Keratinocyte (primary cell): ENCODE measurements at regions not wholly inside any gene's neighbourhood (a gene's known extent, or its start where the extent isn't known, plus 50 kb on each side); places are given as distances from the start of the nearest gene placed in this dataset.

Experiments used
- DNase-seq: peaks from one replicate; pipeline ENCODE4 v3.0.0-alpha.2; 2011; ENCODE audit warnings: low read depth, missing footprints, low spot score
- FAIRE-seq: peaks from 2 replicates; lab custom pipeline; 2011; peaks lifted over from hg19 to GRCh38; lab: Jason Lieb, UNC
- H2AFZ ChIP-seq: 2 replicates; pipeline ENCODE4 v1.6.0; 2012; ENCODE audit warnings: low read length, control low read depth, inconsistent platforms; ENCODE audit not compliant: control insufficient read depth
- H3K27ac ChIP-seq: 2 replicates; pipeline ENCODE4 v1.5.1; 2011; ENCODE audit warnings: low read length; ENCODE audit not compliant: control insufficient read depth, insufficient read depth
- H3K27me3 ChIP-seq: 3 replicates; pipeline ENCODE4 v1.6.0; 2011; ENCODE audit warnings: low read length; ENCODE audit not compliant: control insufficient read depth, insufficient read depth; ENCODE audit errors: extremely low read depth
- H3K36me3 ChIP-seq, 2 experiments: 2 replicates in 1 of 2; 3 replicates in 1 of 2; pipeline ENCODE4 v1.5.1; 2011; ENCODE audit warnings: low read length in 2 of 2, mild to moderate bottlenecking in 1 of 2; ENCODE audit not compliant: control insufficient read depth in 2 of 2, insufficient read depth in 2 of 2; ENCODE audit errors: extremely low read depth in 1 of 2
- H3K4me1 ChIP-seq: 3 replicates; pipeline ENCODE4 v1.5.1; 2011; ENCODE audit warnings: low read length; ENCODE audit not compliant: control insufficient read depth, insufficient read depth; ENCODE audit errors: extremely low read depth
- H3K4me2 ChIP-seq: 3 replicates; pipeline ENCODE4 v1.6.0; 2011; ENCODE audit warnings: low read depth, low read length; ENCODE audit not compliant: control insufficient read depth, insufficient read depth; ENCODE audit errors: extremely low read depth
- H3K4me3 ChIP-seq, 3 experiments: fragments of 200-600 bp in 1 of 3; sonication (generic) in 1 of 3; 2 replicates in 2 of 3; 3 replicates in 1 of 3; pipeline ENCODE4 v1.5.1; 2011 to 2016; ENCODE audit warnings: low read length in 3 of 3, mild to moderate bottlenecking in 3 of 3, control low read depth in 2 of 3, inconsistent platforms in 1 of 3, low read depth in 1 of 3, mixed read lengths in 1 of 3, mixed run types in 1 of 3, moderate library complexity in 1 of 3; ENCODE audit not compliant: control insufficient read depth in 2 of 3, insufficient read depth in 2 of 3; ENCODE audit errors: extremely low read depth in 1 of 3
- H3K79me2 ChIP-seq: 2 replicates; pipeline ENCODE4 v1.6.0; 2012; ENCODE audit warnings: low read length; ENCODE audit not compliant: control insufficient read depth, insufficient read depth
- H3K9ac ChIP-seq: 3 replicates; pipeline ENCODE4 v1.6.0; 2011; ENCODE audit warnings: low read length; ENCODE audit not compliant: control insufficient read depth, insufficient read depth; ENCODE audit errors: extremely low read depth
- H3K9me1 ChIP-seq: 3 replicates; pipeline ENCODE4 v1.6.0; 2011; ENCODE audit warnings: low read length; ENCODE audit not compliant: control insufficient read depth, insufficient read depth; ENCODE audit errors: extremely low read depth
- H3K9me3 ChIP-seq: 2 replicates; pipeline ENCODE4 v1.5.1; 2012; ENCODE audit warnings: low read depth, low read length; ENCODE audit not compliant: control insufficient read depth
- H4K20me1 ChIP-seq: 3 replicates; pipeline ENCODE4 v1.6.0; 2011; ENCODE audit warnings: low read length; ENCODE audit not compliant: control insufficient read depth, insufficient read depth; ENCODE audit errors: extremely low read depth
- EZH2 ChIP-seq: IDR thresholded peaks from one replicate; pipeline ENCODE4 v1.6.1; 2012; ENCODE audit warnings: inconsistent platforms, mild to moderate bottlenecking, low read length, moderate library complexity
- dilution Hi-C: fragments of 300-500 bp; cut with MboI; formaldehyde crosslinking; loops from one replicate; pipeline ENCODE4 v1.7.0; 2020; ENCODE audit warnings: low sequenced_read_pairs; ENCODE audit not compliant: extremely low pct_ligation_motif_present
- TF ChIP-seq, protein P1 (sequence below), 3 experiments: IDR thresholded peaks in 1 of 3; conservative IDR thresholded peaks in 1 of 3; optimal IDR thresholded peaks in 1 of 3; 2 replicates in 2 of 3; 3 replicates in 1 of 3; pipeline versions ENCODE3 to v1.5.1; 2011; ENCODE audit warnings: low read length in 3 of 3, mild to moderate bottlenecking in 3 of 3, moderate library complexity in 2 of 3, control low read depth in 1 of 3, inconsistent platforms in 1 of 3; ENCODE audit not compliant: insufficient read depth in 2 of 3; ENCODE audit errors: extremely low read depth in 1 of 3

DNA sequence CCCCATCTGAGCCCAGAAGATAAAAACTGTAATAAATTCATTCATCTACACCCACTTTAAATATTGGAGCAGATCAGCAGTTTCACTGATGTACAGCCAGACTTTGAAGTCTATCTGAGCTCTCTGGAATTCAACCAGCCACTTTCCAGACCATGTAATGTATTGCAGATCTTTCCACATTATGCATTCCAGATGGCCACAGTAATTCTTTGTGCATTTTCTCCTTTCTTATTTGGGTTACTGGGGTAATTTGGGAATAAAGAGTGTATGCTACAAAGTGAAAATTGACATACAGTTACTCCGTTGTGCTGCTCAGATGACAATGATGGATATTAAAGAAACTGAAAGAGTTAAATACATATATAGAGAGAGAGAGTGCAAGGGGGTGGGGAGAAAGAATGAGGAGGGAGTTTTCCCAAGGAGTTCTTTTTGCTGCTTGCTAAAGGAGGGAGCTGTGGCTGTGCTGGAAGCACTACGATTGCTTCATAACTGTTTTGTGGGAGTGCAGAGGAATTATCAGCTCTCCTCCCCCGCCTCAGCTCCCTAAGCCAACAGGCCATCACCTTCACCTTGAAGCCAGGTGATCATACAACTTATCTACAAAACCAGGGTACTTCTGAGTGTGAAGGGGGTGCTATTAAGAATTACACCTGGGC lies 152.8 kb downstream of the GAS1 start:
- H3K9me3 ChIP-seq, result no peaks in the 10 kb centered on the region
- H3K36me3 ChIP-seq, result no peaks in the 10 kb centered on the region
- no peak overlapping the region for H2AFZ ChIP-seq
- H4K20me1 ChIP-seq, result no peaks in the 10 kb centered on the region
- dilution Hi-C loops, result no loop called here
- TF ChIP-seq EZH2, result no peak
- TF ChIP-seq, protein P1, sequence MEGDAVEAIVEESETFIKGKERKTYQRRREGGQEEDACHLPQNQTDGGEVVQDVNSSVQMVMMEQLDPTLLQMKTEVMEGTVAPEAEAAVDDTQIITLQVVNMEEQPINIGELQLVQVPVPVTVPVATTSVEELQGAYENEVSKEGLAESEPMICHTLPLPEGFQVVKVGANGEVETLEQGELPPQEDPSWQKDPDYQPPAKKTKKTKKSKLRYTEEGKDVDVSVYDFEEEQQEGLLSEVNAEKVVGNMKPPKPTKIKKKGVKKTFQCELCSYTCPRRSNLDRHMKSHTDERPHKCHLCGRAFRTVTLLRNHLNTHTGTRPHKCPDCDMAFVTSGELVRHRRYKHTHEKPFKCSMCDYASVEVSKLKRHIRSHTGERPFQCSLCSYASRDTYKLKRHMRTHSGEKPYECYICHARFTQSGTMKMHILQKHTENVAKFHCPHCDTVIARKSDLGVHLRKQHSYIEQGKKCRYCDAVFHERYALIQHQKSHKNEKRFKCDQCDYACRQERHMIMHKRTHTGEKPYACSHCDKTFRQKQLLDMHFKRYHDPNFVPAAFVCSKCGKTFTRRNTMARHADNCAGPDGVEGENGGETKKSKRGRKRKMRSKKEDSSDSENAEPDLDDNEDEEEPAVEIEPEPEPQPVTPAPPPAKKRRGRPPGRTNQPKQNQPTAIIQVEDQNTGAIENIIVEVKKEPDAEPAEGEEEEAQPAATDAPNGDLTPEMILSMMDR (optimal IDR thresholded peaks at IDR 0.05 in 1 of 3, IDR thresholded peaks at IDR 0.05 in 1 of 3, conservative IDR thresholded peaks at IDR 0.05 in 1 of 3; ENCODE audit: extremely low read depth in 1 of 3, insufficient read depth in 2 of 3, low read length in 3 of 3), result no peak
- H3K79me2 ChIP-seq, result no peaks in the 10 kb centered on the region
- no peaks in the 10 kb centered on the region for H3K27me3 ChIP-seq
- no peak overlapping the region for H3K4me3 ChIP-seq
- DNase-seq, result no peak
- no peak overlapping the region for H3K27ac ChIP-seq
- peaks cover 11% of the 10 kb centered on the region for H3K4me1 ChIP-seq
- no peak overlapping the region for H3K4me2 ChIP-seq
- no peak for FAIRE-seq
- H3K9me1 ChIP-seq, result no peaks in the 10 kb centered on the region
- no peak overlapping the region for H3K9ac ChIP-seq

DNA sequence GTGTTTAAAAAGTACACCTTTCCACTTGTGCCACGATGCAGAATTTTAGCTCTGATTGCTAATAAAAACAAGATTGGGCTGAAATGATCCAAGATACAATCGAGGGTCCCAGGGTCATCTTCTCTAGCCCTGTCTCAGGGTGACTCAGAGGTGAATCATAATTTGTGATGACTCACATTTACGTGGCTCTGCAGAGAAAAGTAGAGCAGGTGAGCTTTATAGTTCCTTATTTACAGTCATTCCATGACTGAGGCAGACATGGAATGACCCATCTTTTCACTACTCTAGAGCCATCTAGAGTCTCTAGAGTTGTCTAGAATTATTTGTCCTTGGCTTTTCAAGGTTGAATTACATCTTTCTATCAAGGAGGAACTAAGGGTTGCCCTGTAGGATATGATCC lies 155.2 kb downstream of the GAS1 start:
- TF ChIP-seq, protein P1 (optimal IDR thresholded peaks at IDR 0.05 in 1 of 3, IDR thresholded peaks at IDR 0.05 in 1 of 3, conservative IDR thresholded peaks at IDR 0.05 in 1 of 3; ENCODE audit: extremely low read depth in 1 of 3, insufficient read depth in 2 of 3, low read length in 3 of 3), result no peak
- no peak for TF ChIP-seq EZH2

More for the DNA sequence above, 155.2 kb downstream of the GAS1 start:
- Histone ChIP-seq H3K4me1 (peaks cover 11% of the 10 kb centered on the region), H3K9me3 (no peaks in the 10 kb centered on the region), H4K20me1 (no peaks in the 10 kb centered on the region), H3K36me3 (no peaks in the 10 kb centered on the region), H3K79me2 (no peaks in the 10 kb centered on the region), H3K27ac (no peak overlapping the region), H3K9me1 (no peaks in the 10 kb centered on the region), H2AFZ (no peak overlapping the region), H3K4me2 (no peak overlapping the region), H3K9ac (no peak overlapping the region), H3K27me3 (no peaks in the 10 kb centered on the region), H3K4me3 (no peak overlapping the region)
- FAIRE-seq (peak; percentile 89), DNase-seq (peak; percentile 48)
- dilution Hi-C loops, result no loop called here
